DOHH2 (cell line): ENCODE measurements at regions not wholly inside any gene's neighbourhood (a gene's known extent, or its start where the extent isn't known, plus 50 kb on each side); places are given as distances from the start of the nearest gene placed in this dataset.
"Not testable (repeated sequence)": the region's sequence is repeated elsewhere in the genome, so short reads cannot be mapped to it uniquely, and the experiment has no call there.

Experiments
- EZH2phosphoT487 ChIP-seq: fragments of 200-600 bp; sonication (generic); IDR thresholded peaks from 2 replicates; pipeline ENCODE4 v1.6.1; 2017; ENCODE audit warnings: borderline replicate concordance, mild to moderate bottlenecking, antibody characterized with exemption, low read length, moderate library complexity, mixed read lengths
- TF ChIP-seq, protein P1 (sequence below): fragments of 200-600 bp; sonication (generic); IDR thresholded peaks from one replicate; pipeline ENCODE4 v1.5.1; 2014; ENCODE audit warnings: antibody characterized with exemption, mild to moderate bottlenecking, low read depth, low read length; ENCODE audit not compliant: poor library complexity, severe bottlenecking

DNA sequence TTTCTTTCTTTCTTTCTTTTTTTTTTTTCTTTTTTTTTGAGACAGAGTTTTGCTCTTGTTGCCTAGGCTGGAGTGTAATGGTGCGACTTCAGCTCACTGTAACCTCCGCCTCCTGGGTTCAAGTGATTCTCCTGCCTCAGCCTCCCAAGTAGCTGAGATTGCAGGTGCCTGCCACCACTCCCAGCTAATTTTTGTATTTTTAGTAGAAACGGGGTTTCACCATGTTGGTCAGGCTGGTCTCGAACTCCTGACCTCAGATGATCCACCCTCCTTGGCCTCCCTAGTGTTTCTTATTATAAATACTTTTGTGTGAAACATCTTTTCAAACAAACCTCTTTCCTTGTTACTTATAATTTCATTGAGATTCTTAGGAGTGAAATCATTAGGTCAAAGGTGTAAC lies 202.8 kb downstream of the EDN1 start:
- TF ChIP-seq, protein P1, sequence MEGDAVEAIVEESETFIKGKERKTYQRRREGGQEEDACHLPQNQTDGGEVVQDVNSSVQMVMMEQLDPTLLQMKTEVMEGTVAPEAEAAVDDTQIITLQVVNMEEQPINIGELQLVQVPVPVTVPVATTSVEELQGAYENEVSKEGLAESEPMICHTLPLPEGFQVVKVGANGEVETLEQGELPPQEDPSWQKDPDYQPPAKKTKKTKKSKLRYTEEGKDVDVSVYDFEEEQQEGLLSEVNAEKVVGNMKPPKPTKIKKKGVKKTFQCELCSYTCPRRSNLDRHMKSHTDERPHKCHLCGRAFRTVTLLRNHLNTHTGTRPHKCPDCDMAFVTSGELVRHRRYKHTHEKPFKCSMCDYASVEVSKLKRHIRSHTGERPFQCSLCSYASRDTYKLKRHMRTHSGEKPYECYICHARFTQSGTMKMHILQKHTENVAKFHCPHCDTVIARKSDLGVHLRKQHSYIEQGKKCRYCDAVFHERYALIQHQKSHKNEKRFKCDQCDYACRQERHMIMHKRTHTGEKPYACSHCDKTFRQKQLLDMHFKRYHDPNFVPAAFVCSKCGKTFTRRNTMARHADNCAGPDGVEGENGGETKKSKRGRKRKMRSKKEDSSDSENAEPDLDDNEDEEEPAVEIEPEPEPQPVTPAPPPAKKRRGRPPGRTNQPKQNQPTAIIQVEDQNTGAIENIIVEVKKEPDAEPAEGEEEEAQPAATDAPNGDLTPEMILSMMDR, result not testable (repeated sequence)
- TF ChIP-seq EZH2phosphoT487, result not testable (repeated sequence)
